Pons (tissue), 1 donor: ENCODE measurements at regions not wholly inside any gene's neighbourhood (a gene's known extent, or its start where the extent isn't known, plus 50 kb on each side); places are given as distances from the start of the nearest gene placed in this dataset.

ENCODE experiments used
- DNase-seq: peaks from one replicate; pipeline ENCODE4 v3.0.0-alpha.2; 2016; ENCODE audit warnings: low spot score

DNA sequence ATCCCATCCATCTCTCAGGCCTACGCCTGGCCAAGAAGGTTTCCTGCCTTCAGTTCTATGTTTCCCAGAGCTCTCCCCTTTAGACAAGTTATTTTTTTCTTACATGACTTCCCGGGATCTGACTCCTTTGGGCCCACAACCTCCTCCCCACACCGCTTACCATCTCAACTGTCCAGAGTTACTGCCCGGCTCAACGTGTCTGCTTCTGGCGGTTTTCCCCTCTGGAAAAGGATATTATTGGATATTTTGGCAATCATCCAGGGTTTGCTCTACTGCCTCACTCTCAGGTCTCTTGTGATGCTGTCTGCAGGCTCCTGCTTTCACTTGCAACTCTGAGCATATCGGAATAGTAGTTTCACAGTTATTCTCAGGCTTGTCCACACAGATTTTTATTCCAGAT is 318.2 kb upstream of the CAMK1G start:
- no peak for DNase-seq

DNA sequence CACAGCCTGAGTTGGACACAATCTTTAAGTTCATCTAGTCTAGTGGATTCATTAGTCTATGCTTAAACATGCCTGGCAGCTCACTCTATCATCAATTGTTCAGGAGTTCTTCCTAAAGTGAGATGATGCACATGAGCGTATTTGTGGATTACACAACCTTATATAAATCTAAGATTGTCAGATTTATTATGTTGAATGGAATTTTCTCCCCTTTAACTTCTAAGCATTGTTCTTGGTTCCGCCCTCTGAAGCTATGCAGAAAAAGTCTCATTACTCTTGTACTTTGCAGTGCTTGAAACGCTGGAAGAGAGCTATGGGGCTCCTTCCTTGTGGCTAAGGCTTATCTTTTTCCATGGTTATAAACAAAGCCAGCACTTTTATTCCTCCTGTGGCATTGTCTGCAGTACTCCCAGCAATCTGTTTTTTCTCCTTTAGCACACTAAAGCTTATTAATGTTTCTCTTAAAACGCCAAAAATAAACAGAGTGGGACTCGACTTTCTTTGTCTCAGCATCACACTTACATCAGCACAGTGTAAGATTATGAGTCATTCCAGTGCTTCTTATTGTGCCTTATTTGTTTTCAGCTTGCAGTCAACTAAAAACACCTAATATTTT is 316.8 kb upstream of the CAMK1G start:
- DNase-seq, result no peak

DNA sequence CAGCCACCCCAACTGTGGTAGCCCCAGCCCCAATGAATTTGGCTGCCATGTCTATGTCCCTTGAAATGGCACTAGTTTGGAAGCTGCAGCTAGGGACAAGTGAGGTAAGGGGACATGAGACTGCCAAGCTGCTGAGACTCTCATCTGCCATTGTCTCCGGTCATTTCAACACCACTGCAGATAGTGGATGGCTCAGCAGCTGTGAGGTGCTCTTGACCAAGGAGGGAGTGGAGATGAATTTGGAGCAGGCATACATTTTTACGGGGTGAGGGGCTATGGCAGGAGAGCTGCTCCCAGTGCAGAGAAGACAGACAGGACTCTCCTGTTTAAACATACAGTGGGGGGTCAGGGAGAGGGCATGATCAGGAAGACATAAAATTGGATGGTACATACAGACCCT is 315.5 kb upstream of the CAMK1G start:
- DNase-seq, result no peak

DNA sequence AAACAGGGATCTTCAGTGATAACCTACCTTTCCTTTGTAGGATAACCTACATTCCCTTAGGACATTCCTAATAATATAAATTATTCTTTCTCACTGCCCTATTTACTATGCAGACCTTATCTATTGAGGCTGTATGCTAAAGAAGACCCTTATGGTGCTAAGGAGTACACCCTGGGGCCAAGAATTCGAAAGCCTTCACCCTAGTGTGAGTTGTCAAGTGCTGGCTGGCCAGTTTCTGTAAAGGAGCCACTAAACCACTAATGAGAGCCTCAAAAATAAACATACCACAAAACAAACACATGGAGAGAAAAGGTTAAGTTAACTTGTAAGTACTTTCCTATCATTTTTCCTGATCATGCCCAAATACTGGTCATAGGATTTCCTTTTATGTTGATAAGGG is 315.0 kb upstream of the CAMK1G start:
- DNase-seq, result no peak

DNA sequence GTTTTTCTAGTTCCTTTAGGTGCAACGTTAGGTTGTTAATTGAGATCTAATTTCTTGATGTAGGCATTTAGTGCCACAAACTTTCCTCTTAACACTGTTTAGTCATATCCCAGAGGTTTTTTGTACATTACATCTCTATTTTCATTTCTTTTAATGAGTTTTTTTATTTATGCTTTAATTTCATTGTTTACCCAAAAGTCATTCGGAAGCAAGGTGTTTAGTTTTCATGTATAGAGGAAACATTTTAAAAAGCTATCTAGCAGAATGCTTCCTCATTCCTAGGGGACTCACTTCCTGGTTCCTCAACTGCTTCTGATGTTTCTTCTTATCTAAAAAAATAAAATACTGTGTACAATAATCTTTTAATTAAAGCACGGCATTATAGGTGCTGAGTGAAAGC is 307.2 kb upstream of the CAMK1G start:
- no peak for DNase-seq

DNA sequence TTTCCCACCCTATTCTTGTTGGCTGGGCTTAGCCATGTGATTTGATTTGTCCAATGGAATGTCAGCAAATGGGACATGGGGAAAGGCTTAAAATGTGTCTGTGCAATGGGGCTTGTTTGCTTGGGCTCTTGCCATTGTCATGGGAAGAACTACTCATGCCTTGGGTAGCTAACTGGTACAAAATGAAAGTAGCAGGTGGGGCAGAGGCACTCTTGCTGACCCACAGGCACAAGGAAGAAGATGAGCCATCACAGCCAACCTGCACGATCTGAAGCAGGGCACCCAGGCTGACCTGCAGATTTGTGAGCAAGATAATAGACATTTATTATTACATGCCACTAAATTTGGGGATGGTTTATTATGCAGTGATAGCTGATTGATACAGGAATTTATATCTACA is 305.9 kb upstream of the CAMK1G start:
- DNase-seq, result no peak

DNA sequence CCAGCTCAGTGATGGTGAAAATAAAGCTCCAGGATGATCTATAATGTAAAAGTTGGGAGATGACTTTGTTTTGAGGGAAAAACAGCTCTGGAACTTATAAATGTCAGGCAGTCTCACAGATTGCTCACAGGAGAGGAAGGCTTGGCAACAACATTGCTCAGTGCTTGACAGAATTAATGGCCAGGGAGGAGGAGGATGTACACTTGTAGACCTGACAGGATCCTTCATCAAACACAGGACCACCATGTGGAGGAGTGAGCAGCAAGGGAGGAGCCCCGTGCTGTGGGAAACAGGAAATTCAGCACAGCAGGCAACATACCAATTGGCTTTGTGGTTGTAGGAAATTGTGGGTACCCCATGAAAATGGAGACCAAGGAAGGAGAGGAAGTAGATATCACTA is 291.8 kb upstream of the CAMK1G start:
- DNase-seq, result no peak

DNA sequence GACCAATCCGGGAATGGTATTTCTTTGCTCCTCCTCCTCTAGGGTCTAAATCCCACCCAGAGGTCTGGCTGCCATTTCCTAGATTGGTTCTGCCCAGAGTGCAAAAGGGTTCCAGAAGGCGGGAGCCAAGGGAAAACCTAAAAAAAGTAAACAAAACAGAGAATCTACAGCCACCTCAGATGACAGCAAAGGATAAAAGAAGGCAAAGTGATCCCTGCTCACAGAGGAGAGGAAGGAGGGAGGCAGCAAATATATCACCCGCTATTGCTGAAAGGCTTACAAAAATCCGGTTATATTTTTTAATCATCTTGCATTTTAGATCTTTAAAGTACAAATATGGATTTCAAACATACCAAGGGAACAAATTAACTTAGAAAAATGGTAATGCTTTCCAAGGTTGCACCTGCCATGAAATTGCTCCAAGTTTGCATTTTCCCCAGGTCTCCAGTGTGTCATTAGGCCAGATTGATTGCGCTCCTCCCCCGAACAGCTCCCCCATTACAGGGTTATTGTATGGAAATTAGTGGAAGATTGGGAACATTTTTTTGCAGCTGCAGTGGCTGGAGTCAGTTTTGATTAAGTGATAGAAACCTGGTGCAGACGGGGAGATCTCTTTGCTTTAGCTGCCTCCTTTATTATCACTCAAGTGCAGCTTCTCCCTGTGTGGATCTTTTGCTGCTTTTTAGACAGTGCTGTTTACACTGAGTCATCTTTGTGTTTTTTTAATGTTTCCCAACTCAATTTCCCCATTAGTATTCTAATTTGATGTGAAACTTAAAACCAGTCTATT is 280.5 kb upstream of the CAMK1G start:
- no peak for DNase-seq

DNA sequence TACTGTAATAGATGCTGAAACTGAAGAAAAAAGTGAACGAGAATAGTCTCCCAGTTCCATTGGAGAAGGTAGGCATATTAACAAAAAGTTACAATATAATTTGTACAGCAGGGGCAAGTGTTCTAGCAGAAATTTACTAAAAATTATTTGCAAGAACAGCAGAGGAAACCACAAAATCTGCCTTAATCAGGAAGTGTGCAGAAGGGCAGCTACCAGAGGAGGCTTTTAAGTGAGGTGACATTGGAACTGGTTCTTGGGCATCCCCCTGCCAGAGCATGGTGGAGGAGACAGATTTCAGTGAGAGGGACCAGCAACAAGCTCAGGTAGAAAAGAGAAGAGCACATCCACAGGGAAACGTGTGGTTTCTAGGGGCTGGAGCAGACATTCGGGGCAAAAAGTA is 279.3 kb upstream of the CAMK1G start:
- DNase-seq, result no peak

DNA sequence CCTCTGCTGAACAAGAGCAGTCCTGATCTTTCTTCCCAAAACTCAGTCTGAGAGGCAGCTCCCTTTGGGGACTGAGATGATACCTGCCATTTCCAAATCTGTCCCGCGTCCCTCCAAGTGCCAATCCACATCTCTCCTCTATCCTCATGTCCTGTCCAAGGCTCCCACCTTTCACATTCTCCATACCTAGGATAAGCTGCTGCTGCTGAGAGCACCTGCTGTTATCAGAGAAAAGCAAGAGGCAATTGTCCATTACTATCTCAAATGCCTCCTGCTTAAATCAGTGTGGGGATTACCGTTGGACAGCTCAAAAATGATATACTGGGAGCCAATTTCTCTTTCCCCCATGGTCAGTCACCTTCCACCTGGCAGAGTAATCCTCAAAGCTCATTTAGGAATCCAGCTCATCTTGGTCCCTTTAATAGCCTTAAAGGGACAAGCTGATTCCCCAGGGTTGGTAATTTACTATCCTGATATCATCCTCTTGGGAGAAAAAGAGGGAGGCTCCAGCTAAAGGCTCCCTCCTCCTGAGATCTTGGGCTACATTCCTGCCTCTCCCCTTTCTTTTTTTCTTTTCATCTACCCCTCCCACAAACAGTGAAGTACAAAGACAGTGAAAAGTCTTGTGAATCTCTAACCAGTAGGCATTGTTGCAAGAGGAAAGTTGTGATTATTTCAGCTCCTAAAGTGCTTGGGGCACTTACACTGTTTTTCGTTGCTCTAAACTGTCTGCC is 278.1 kb upstream of the CAMK1G start:
- no peak for DNase-seq

DNA sequence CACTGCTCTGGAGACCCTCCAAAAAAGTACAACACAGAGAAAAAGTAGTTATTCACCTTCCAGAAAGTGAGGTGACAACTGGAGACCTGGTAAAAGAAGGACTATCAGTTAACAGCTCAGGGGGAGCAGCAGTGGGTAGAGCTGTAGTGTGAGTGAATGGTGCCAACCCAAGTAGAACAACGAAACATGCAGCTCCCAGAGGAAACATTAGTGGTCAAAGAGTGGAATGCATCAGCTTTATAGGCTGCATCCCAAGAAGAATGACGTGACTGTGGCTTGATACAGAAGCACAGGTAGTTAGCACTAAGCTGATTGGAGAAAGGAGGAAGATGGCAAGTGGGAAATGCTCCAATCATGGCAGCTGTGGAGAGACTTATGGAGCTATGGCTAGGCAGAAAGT is 275.7 kb upstream of the CAMK1G start:
- DNase-seq, result no peak

DNA sequence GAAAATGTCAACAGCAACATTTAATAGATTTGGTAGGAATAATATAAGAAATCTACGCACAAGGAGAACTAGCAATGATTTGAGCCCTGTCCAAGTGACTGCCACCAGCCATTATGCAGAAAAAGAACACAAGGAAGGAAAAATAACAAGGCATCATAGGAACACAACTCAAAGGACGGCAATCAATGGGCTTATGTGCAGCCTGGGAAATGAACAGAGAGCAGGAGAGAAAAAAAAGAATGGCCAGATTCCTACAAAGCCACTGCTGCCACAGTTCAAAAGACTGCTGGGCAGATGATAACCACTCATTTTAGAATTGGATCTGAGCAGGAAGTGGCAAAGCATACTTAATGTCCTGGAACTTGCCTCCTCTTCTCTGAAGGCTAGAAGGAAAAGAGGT is 274.3 kb upstream of the CAMK1G start:
- DNase-seq, result no peak

DNA sequence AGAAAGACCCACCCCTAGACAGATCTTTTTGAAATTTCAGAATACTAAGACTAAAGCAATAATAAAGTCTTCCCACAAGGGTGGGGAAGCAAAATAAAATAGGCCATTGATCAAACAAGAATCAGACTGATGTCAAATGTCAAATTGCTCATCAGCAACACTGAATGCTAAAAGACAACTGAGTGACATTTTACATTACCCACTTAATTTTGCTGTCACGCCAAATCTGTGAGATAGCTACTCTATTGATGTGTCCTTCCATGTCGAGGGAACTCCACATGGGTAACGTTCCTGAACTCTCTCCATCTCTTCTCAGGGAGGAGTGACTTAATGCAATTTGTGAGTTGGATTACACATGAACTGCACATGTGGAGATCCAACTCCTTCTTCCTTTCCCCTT is 271.7 kb upstream of the CAMK1G start:
- no peak for DNase-seq

DNA sequence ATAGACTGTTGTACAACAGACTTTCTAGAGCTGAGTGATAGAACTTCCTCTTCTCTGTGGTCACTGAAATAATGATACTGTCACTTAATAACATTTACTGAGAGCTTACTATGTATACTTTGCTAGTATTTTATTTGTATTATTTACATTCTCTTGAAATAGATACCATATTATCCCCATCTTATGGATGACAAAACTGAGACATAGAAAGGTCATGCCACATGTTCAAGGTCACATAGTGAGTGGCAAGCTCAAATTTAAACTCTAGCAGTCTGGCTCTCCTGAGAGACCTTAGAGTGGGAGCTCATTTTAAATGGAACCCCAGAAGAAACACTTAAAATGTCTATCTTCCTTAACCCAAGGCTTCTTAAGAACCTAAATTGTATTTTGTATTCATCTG is 266.6 kb upstream of the CAMK1G start:
- DNase-seq, result no peak

DNA sequence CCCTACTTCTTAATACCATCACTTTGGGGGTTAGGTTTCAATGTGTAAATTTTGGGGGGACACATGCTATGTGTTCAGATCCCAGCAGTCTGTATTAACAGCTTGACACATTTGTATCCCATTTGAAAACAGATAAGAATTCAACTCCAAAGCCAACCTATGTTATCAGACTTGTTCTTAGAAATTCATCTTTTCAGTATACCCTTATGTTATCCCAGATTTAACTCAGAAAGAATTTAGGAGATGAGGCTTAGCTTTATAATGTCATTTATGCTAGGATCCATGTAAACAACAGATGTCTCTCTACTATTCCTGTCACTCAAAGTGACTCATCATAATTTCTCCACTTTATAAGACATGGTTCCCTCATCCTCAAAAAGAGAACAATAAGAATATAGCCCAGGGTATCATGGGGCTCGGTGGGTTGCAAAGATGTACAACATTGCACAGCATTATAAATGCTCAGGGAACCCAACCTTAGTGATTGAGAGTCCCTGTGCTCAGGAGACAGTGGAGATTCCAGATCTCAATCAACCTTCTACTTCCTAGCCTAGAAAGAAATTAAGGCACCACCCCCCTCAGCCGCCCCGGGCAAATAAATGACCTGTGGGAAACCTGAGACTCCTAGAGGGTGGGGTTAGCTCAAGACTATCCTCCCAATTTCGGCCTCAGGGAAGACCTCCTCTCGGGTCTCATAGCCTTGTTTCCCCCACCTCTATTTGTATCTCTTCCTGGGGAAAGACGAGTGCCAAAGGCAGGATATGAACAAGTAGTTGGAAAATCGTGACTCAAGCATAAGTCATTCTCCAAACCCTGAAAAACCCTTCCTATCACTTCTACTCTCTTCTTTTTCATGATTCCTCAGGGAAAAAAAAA is 265.1 kb upstream of the CAMK1G start:
- no peak for DNase-seq

DNA sequence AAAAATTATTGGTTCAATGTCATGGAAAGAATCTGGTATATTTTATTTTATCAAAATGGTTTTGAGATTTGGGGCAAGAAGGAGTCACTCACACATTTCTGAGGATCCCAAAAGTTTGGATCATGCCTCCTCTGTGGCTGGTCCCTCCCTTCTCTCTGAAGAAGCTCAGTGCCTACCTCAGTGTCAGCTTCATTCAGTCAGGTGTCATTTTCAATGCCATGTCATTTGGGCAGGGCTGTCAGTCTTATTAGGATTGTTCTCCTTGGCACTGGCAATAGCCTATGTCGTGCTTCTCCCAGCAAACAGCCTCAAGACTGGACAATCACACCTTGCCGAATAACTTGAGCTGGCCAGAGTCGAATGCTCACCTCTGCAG is 264.5 kb upstream of the CAMK1G start:
- DNase-seq, result no peak

DNA sequence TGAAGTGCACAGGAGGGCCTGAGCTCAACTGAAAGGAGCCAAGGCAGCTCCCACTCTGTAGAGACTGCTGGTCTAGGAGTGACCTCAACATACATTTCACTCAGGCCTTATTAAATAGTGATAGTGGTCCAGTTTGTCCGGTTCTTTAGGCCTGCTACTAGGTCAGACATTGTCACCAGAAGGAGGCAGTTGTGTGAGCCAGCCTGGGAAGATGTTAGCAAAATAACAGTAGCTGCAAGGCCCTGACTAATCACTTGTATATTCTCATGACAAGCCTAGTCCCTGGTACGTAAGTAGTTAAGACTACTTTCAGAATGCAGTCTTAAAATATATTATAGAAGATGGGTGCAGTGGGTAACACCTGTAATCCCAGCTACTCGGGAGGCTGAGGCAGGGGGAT is 264.0 kb upstream of the CAMK1G start:
- no peak for DNase-seq

DNA sequence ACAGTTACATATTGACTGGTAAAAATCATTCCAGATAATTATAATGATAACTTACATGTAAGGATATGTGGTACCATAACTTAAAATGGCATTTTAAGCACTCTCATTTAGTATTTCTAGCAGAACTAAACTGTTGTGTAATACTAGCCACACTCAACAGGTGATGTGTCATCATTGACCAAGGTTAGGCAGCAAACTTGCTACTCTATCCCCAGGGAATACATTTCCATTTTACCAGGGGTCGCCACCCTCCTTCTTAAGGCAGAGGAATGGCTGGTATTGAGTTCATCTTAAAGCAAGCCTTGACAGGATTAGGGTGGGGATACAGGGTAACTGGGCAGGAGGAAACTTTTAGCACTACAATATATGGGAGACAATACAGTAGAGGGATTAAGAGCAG is 259.8 kb upstream of the CAMK1G start:
- DNase-seq, result no peak

DNA sequence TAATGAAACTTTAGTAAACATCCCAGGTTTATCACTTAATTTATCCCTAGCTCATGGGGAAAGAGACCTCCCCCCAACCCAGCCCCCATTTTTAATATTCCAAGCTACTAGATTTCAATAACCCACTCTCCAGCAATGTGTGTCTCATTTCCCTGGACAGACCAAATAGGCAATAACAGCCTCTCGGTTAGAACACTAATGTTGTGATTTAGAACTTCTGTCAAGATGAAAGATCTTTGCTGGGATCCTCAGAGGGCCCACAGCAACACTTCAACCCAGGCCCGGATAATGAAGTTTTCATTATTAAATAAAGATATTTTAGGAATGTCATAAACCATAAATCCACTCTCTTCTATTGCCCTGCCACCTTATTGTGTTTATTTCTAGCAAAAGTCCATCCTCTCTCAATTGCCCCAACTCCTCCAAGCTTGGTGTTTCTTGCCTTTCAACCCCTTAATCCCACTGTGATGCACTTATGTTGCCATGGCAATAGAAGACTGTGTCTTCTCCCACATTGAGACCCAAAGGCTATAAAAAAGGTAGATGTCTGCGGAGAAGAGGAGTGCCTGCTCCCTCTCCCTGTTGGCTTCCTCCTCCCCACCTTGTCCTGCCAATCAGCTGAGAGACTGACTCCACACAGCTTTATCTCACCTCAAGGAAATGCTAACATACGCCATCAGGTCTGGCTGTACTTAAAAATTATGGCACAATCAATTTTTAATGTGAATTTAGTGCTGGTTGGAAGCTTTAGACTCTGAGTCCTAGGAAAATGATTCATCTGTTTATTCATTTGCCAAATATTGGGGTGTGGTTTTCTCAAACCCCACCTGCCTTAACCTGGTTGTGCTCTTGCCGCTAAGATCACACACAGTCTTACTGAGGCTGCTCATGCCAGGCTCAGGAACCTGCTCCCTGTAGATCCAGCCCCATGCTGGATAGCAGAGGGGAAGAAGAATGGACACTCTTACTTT is 258.3 kb upstream of the CAMK1G start:
- DNase-seq, result no peak

DNA sequence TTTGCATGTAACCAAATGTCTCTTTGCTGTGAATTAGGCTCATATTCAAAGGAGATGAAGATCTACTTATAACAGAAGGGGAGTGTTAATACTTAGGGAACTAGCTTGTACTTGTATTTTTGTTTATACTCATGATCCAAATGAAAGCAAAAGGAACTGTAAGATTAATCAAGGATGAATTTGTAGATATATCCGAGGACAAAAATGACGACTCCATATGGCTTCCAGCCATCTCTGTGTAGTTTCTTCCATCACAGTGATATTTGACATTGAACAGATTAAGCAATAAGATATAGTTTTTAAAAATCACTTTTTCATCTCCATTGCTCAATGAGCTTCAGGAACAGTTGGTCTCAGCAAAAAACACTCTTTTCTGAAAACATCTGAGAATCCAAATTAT is 257.4 kb upstream of the CAMK1G start:
- DNase-seq, result no peak

DNA sequence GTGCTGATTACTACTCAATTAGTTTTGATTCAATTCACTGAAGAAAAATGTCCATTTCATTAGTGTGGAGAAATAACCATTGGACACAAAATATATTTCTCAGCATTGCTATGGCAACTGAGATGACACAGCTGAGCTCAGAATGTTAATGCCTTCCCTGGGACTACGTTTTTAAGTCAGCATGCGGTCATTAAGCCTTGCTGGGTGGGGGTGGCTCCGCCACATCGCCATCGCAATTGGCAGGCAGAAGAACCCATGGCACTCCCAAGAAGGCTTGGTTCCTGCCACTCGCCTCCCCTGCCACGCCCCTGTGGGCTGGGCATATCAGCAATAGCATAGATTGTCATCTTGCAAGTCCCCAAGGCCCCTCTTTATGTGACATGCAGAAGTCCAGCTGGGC is 256.7 kb upstream of the CAMK1G start:
- no peak for DNase-seq
